GM21423 (cell line): ENCODE measurements at regions not wholly inside any gene's neighbourhood (a gene's known extent, or its start where the extent isn't known, plus 50 kb on each side); places are given as distances from the start of the nearest gene placed in this dataset.
A peak's percentile ranks its signal among the peaks of the same experiment; 100 is the strongest.
"Not testable (repeated sequence)": the region's sequence is repeated elsewhere in the genome, so short reads cannot be mapped to it uniquely, and the experiment has no call there.

Experiments used
- ATAC-seq: cut with Tn5 transposase; IDR thresholded peaks from one replicate; pipeline ENCODE4 v1.9.1; 2021; ENCODE audit warnings: mild to moderate bottlenecking, moderate library complexity; ENCODE audit not compliant: unreplicated experiment

GRCh38 chr5:2094616-2094995, 211.9 kb upstream of the IRX4 start:
- ATAC-seq, result no peak

DNA sequence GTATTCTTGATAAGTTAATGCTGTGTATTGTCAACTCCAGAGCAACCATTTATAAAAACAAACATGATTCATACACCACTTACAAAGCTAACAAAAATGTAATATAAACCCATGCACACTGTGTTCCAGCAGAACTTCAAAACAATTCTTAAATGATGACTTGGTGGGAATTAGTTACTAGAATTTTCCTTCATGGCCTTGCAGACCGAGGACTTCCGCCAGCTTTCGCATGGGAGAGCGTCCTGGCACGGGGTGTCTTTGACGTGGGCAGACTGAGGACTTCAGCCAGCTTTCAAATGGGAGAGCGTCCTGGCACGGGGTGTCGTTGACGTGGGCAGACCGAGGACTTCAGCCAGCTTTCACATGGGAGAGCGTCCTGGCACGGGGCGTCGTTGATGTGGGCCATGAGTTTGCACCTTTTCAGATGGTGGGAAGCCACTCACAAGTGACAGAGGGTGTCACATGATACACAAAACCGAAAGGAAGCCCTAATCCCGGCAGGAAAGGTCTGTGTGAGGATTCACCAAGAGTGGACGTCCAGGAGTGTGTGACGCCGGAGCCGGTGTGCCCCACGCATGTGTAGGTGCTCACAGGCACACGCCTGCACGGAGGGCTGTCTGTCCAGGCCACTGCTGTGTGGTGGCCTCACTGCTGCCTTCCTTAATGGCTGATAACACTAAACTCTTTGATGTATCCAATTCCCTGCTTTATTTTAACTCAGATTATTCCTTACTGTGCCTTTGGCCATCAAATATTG, 211.3 kb upstream of the IRX4 start:
- no peak for ATAC-seq

- ATAC-seq, result no peak
Measured at GRCh38 chr5:2091921-2092320, 209.2 kb upstream of the IRX4 start.

DNA sequence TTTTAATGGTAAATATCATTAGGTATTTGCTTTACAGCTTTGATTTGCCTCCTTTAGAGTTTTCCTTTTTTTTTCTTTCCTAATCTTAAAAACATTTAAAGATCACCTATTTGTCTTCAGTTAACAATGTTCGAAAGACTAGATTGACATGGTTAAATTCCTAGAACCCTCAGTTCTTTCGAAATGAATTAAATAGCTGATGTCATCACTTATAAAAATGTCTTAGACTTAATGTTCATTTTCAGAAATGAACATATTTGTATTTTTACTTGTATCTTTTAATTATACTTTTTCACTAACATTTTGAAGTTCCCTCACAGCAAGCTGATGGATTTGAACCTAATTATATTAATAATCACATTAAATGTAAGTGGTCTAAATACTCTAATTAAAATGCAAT, 205.3 kb upstream of the IRX4 start:
- ATAC-seq, result no peak

- no peak for ATAC-seq
Measured at GRCh38 chr5:2075365-2075764, 192.6 kb upstream of the IRX4 start.

DNA sequence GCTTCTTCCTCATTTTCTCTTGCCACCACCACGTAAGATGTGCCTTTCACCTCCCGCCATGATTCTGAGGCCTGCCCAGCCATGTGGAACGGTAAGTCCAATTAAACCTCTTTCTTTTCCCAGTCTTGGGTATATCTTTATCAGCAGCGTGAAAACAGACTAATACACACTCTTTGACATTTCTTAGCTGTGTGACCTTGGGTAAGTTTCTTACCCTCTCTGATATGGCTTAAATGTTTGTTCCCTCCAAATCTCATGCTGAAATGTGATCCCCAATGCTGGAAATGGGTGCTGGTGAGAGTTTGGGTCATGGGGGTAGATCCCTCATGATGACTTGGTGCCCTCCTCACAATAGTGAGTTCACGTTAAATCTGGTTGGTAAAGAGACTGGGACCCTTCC, 188.8 kb upstream of the IRX4 start:
- ATAC-seq, result no peak

GRCh38 chr5:2070787-2071186, 188.1 kb upstream of the IRX4 start:
- ATAC-seq, result not testable (repeated sequence)

DNA sequence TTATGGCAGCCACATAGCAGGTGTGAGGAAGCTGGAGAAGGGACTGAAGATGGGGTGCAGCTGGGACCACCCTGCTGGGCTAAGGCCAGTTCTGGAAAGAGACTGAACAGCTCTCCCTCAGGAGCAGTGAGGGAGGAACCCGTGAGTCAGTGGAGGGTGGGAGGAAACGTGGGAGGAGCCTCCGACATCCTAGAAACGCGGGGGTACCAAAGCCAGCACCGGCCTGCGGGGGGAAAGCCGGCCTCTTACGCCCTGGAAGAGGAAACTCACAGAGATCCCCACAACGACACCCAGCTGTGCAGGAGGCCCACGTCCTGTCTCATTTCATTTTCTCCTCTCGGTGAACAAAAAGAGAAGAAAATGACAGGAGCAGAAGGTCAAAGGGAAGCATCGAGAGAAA, 185.8 kb upstream of the IRX4 start:
- ATAC-seq, result no peak

- no peak for ATAC-seq
Measured at GRCh38 chr5:2066373-2066772, 183.6 kb upstream of the IRX4 start.

- ATAC-seq, result not testable (repeated sequence)
Measured at GRCh38 chr5:2063380-2063779, 180.7 kb upstream of the IRX4 start.

GRCh38 chr5:2052687-2053086, 170.0 kb upstream of the IRX4 start:
- ATAC-seq, result no peak

GRCh38 chr5:2049876-2050275, 167.2 kb upstream of the IRX4 start:
- ATAC-seq, result no peak

DNA sequence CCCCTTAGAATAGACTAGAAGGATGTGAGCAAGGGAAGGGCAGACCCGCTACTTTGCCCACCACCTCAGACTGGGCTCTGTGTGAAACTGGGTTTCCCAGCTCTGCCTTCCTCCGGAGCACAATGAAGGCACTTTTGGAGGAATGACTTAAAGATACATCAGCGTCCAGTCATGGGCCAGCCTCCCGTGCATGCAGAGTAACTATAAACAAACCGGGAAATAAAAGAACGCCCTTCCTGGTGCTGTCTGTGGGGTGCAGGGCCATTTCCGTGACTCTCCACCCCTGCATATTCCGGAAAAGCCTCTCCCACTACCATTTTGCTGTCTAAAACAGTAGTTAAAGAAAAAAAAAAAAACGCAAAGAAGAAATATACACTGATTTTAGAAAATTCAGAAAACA, 165.9 kb upstream of the IRX4 start:
- no peak for ATAC-seq

GRCh38 chr5:2047341-2047927, 164.7 kb upstream of the IRX4 start:
- ATAC-seq, result no peak

DNA sequence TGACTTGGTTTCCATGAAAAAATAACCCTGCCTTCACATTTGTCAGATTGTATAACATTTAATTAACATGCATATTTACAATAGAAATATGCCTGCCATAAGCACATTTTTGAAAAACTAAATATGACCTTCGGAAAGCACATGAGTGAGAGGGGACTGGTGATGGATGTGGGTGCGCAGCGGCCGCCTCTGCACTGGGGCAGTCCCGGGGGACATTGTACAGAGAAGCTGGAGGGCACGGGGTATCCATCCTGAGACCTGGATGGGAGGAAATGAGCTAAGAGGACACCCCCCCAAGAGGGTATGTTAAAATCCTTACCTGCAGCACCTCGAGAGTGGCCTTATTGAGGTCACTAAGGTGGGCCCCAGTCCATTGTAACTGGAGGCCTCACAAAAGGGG, 161.3 kb upstream of the IRX4 start:
- no peak for ATAC-seq

DNA sequence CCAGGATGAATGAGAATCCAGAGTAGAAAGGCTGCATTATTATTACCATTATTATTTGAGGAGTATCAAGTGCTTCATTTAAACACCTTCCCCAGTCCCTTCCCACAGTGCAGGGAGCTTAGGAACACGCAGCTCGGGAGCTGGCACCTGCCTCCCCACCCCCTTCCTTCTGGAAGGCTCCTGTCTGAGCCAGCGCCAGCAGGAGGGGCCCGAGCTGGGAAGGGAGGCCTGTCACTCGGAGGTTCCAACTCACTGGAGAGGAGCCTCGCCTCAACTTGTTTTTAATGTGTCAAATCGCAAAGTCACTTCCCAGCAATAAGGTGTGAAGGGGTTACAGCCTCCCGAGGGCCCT, 156.4 kb upstream of the IRX4 start:
- ATAC-seq, result no peak

GRCh38 chr5:2038321-2039179, 155.8 kb upstream of the IRX4 start:
- ATAC-seq, result peak; percentile 93

DNA sequence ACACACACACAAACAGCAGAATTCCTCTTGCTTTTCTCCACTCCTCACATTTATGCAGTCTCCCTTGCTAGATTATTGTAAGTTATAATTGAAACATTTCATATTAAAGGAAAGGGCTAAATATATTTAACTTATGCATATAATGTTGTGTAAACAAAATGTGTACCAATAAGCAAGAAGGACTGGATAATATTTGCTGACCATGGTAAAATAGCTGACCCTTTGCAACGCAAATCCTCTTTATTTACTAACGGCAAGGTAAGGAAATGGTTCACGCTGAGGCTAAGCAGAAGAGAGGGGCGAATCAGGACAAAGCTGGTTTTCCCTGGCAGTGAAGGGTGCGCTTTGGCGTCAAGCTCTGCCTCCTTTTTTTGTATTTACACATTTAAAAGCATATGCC, 154.2 kb upstream of the IRX4 start:
- ATAC-seq, result no peak

DNA sequence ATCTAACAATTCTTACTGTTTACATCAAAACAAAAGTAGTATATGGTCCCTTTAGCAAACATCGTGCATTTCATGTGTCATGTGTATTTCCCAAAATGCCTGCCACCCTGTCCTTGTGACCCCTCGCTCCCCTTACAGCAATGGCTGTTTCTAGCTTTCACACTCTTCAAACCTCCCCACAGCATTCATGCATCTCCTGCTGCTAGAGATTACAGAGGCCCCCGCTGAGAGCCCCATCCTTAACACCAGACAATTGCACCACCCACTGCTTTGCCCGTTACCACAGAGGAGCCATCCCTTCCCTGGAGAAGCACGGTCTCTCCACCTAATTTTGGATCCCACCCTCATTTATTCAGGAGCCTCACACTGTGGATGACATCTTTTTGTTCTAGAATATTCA, 149.7 kb upstream of the IRX4 start:
- no peak for ATAC-seq

GRCh38 chr5:2031581-2031980, 148.9 kb upstream of the IRX4 start:
- no peak for ATAC-seq

DNA sequence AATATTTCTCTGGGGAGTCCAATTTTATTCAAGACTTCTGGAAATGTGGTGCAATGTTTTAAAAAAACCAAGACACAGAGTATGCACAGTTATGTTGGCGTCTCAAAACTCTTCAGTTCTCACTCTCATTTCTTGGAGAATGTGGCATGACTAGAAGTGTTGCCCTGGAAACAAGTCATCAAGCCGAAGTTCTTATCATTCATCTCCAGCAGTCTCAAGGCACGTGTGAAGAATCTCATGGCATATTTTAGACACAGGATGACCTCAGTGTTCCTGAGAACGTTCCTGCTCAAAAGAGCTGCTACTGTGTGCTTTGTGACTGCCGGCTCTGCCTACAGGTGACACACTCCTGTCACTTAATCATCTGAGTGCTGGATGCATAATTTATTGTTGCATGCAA, 147.4 kb upstream of the IRX4 start:
- no peak for ATAC-seq

- ATAC-seq, result no peak
Measured at GRCh38 chr5:2029206-2029605, 146.5 kb upstream of the IRX4 start.
